ENCODE measurements at regions not wholly inside any gene's neighbourhood (a gene's known extent, or its start where the extent isn't known, plus 50 kb on each side); places are given as distances from the start of the nearest gene placed in this dataset.

DNA sequence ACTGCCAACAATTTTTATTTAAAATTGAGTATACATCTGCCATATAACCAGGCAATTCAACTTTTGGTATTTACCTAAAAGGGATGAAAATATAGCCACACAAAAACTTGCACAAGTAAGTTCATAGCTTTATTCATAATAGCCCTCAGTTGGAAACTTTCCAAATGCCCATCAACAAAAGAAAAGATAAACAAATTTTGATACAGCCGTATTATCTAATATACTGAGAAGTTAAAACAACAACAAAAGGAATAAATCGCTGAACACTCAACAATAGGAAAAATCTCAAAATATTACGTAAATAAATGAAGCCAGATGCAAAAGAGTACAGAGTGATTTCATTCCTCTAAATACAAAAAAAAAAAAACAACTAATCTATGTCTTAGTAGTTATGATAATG lies 399.2 kb upstream of the SEMA3D start:
- no peak overlapping the region for H3K27ac Mint-ChIP-seq
- H3K4me1 Mint-ChIP-seq (ENCODE audit: low read depth): peaks cover 13% of the 10 kb centered on the region; the same call in 1 of the 2 replicates
- H3K9me3 Mint-ChIP-seq: no peaks in the 10 kb centered on the region
- no peak for DNase-seq
- H3K36me3 Mint-ChIP-seq (ENCODE audit: low read depth): no peaks in the 10 kb centered on the region
- H3K4me3 Mint-ChIP-seq: no peak overlapping the region
- peaks cover 2% of the 10 kb centered on the region; the same call in 1 of the 2 replicates for H3K27me3 Mint-ChIP-seq (ENCODE audit: insufficient read depth)
- no peak for TF ChIP-seq CTCF (IDR thresholded peaks at IDR 0.05)

GRCh38 chr7:85583131-85583953 lies 396.5 kb upstream of the SEMA3D start:
- Mint-ChIP-seq H3K9me3 (no peaks in the 10 kb centered on the region), H3K4me3 (no peak overlapping the region), H3K27ac (no peak overlapping the region), H3K36me3 (ENCODE audit: low read depth) (no peaks in the 10 kb centered on the region), H3K27me3 (ENCODE audit: insufficient read depth) (peaks cover 2% of the 10 kb centered on the region; the same call in 1 of the 2 replicates), H3K4me1 (ENCODE audit: low read depth) (peaks cover 12% of the 10 kb centered on the region; the same call in 1 of the 2 replicates)
- no peak for DNase-seq
- TF ChIP-seq CTCF (IDR thresholded peaks at IDR 0.05): no peak

DNA sequence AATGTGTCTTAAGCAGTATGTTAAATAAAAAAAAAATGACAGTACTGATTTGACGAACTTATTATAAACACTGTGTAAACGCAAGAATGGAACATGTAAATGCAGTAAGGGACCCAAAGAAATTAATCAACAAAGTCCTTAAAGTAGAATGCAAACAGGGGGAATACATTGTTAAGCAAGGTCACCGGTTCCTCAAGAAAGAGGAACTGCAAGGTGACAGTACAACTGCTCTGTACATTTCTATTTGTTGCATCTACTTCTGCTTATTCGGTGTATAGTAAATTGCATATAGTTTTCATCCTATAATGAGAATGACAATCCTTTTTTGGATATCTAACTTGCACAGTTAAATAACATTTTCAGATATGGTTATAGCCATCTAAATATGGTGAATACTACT lies 387.0 kb upstream of the SEMA3D start:
- Mint-ChIP-seq H3K4me1 (ENCODE audit: low read depth) (no peaks in the 10 kb centered on the region), H3K27me3 (ENCODE audit: insufficient read depth) (no peaks in the 10 kb centered on the region; the same call in 1 of the 2 replicates), H3K9me3 (no peaks in the 10 kb centered on the region), H3K27ac (no peak overlapping the region), H3K36me3 (ENCODE audit: low read depth) (no peaks in the 10 kb centered on the region), H3K4me3 (no peak overlapping the region)
- no peak for TF ChIP-seq CTCF (IDR thresholded peaks at IDR 0.05)
- DNase-seq: no peak

DNA sequence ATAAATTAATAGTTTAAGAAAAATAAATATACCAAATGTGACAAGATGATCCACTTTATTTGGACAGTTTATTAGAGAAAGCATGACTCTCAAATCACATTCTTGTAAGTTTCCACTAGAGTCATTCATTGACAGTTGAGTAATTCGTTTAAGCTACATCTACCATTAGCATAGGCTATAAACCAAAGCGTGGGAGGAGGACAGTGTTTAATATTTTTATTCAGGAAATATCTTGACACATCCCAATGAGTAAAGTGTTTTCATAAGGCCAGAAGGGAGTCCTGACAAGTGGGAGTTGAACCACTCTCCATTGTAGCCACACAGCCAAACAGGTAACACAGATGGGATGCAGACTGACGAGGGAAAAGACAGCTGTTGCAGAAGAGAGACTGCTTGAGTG lies 386.5 kb upstream of the SEMA3D start:
- TF ChIP-seq CTCF (IDR thresholded peaks at IDR 0.05): no peak
- no peaks in the 10 kb centered on the region for H3K9me3 Mint-ChIP-seq
- H3K36me3 Mint-ChIP-seq (ENCODE audit: low read depth): no peaks in the 10 kb centered on the region
- H3K27ac Mint-ChIP-seq: no peak overlapping the region
- no peak overlapping the region for H3K4me3 Mint-ChIP-seq
- H3K4me1 Mint-ChIP-seq (ENCODE audit: low read depth): no peaks in the 10 kb centered on the region
- DNase-seq: no peak
- no peaks in the 10 kb centered on the region; the same call in 1 of the 2 replicates for H3K27me3 Mint-ChIP-seq (ENCODE audit: insufficient read depth)

DNA sequence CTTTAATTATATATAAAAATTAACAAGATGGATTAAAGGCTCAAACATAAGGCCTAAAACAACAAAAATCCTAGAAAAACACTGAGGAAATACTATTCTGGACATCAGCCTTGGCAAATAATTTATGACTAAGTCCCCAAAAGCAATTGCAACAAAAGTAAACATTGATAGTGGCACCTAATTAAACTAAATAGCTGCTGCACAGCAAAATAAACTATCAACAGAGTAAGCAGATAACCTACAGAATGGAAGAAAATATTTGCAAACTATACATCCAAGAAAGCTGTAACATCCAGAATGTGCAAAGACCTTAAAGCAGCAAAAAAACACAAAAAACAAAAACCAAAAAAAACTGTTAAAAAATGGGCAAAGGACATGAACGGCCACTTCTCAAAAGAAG lies 384.0 kb upstream of the SEMA3D start:
- H3K4me1 Mint-ChIP-seq (ENCODE audit: low read depth): no peaks in the 10 kb centered on the region
- no peak for TF ChIP-seq CTCF (IDR thresholded peaks at IDR 0.05)
- H3K36me3 Mint-ChIP-seq (ENCODE audit: low read depth): no peaks in the 10 kb centered on the region
- H3K27ac Mint-ChIP-seq: no peak overlapping the region
- H3K27me3 Mint-ChIP-seq (ENCODE audit: insufficient read depth): no peaks in the 10 kb centered on the region
- no peak for DNase-seq
- H3K4me3 Mint-ChIP-seq: no peak overlapping the region
- H3K9me3 Mint-ChIP-seq: no peaks in the 10 kb centered on the region
